NCI-H2029 treated with DMSO at 0.1 percent for 48 hours (cell line): ENCODE measurements at regions not wholly inside any gene's neighbourhood (a gene's known extent, or its start where the extent isn't known, plus 50 kb on each side); places are given as distances from the start of the nearest gene placed in this dataset.
"Not testable (repeated sequence)": the region's sequence is repeated elsewhere in the genome, so short reads cannot be mapped to it uniquely, and the experiment has no call there.

ENCODE experiments used
- DNase-seq: peaks from one replicate; lab custom pipeline; 2025; lab: John Stamatoyannopoulos, UW

DNA sequence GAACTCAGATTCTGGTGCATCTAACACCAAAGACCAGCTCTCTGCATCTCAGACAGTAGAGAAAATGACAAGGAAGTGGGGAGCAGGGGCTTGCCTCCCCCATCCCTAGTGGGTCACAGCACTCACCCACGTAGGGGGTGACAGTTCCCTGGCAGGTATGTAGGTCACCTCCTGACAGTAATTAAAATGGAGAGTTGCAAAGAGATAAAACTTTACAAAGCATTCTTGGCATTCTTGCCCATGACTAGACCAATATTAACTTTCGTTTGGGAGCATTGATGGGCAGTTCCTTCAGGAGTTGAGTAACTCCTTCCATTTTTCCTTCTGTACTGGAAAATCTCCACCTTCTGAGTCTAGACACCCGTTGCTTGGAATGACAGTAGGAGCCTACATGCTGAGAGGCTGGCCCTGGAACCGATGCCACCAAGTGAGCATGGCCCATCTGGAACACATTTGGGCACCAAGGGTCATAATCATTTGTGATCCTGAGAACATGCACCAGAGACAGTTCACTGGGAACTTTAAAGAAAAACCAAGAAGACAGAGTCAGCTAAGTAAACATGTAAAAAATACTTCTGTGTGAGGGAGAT is 81.5 kb upstream of the MSX2 start:
- no peak for DNase-seq

DNA sequence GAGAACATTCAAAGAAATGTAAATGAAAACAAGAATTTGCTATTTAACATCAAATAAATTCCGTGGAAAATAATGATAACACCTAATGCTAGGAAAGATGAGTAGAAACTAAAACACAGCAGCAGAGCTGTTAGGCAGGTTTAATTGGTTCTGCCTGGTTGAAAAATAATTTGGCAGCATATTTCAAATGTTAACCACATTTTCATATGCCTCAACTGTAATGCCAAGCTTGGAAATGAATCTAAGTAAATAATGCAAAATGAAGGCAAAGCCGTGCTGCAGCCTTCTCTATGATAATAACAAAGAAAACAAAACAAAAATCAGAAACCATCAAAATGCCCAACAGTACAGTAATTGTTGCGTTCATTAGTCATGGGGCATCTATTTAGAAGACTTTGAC is 79.9 kb upstream of the MSX2 start:
- no peak for DNase-seq

DNA sequence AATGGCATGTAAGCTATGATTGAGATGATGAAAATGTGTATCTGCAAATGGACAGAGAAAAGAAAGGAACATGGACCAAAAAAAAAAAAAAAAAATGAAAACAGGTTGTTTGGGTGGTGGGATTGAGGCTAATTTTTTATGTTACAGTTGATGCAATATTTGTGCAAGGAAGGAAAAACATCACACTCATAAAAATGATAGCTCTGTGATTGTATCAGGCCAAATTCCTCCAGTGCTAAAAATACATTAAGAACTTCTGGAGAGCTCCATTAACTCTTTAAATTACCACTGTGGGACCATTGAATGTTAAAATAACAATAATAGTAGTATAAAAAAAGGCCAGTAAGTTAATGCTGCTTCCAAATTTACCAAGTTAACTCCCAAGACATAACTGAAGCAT is 79.5 kb upstream of the MSX2 start:
- no peak for DNase-seq

DNA sequence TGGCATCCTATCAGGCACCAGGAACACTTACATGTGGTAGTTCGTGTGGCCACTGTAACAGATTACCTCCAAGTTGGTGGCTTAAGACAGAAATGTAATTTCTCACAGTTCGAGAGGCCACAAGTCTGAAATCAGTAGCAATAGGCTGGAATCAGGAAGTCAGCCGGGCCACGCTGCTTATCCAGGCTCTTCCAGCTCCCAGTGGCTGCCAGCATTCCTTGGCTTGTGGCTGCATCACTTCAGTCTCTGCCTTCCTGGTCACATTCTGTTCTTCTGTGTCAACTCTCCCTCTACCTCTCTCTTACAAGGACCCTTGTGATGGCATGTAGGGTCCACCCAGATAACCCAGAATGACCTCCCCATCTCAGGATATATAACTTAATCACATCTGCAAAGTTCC is 78.7 kb upstream of the MSX2 start:
- DNase-seq, result no peak

DNA sequence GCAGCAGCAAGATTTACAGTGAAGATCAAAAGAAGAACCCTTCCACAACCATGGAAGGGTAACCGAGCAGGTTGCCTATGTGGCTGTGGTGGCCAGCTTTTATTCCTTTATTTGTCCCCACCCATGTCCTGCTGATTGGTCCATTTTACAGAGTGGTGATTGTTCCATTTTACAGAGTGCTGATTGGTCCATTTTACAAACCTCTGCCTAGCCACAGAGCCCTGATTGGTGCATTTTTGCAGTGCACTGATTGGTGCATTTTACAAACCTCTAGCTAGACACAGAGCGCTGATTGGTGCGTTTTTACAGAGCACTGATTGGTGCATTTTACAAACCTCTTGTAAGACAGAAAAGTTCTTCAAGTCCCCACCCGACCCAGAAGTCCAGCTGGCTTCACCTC is 75.8 kb upstream of the MSX2 start:
- not testable (repeated sequence) for DNase-seq

DNA sequence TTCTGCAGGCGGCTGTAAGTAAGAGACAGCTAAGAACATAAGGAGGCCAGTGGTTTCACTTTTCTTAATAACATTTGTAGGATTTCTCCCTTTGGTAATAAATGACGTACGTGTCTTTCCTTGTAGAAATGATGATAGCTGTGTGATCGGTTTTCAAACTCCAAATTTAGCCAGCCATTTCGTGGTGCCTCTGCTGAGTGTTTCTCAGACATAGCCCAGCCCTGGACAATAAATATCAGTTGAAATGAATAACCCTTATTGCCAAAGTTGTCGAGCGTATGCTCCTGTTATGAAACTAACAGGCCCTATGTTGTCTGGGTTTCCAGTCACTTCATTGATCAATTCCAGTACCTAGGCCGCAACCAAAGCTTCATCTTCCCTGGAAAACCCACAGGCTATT is 75.0 kb upstream of the MSX2 start:
- DNase-seq, result no peak

DNA sequence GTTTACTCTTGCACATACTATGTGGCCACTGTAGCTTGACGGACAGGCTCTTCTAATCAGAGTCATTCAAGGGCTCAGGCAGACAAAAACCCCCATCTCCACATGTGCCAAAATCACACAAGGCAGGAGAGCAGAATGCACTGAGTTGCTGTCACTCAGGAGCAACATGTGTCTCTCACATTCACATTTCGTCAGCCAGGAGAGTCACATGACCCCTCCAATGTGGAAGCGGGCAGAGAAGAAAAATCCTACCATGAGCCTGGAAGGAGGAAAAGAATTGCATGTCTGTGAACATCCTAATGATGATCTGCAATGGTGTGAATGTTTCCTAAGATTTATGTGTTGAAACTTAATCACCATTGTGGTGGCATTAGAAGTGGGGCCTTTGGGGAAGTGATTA is 69.9 kb upstream of the MSX2 start:
- DNase-seq, result no peak

DNA sequence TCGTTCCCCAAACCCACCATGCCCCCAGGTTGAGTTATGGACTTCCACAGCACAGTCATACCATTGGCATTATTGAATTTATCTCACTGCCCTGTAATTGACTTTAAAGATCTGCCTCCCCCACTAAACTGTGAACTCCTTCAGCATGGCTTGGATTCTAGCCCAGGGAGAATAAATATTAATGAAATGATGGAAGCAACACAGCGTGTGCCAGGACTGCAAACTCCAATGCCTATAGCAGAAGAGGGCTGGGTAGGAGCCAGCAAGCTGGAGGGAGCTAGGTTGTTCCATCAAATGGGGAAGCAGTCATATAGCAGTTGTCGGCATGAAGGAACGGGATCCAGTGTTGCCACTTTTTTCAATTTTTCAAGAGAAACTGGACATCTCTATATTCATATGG is 69.0 kb upstream of the MSX2 start:
- DNase-seq, result no peak

DNA sequence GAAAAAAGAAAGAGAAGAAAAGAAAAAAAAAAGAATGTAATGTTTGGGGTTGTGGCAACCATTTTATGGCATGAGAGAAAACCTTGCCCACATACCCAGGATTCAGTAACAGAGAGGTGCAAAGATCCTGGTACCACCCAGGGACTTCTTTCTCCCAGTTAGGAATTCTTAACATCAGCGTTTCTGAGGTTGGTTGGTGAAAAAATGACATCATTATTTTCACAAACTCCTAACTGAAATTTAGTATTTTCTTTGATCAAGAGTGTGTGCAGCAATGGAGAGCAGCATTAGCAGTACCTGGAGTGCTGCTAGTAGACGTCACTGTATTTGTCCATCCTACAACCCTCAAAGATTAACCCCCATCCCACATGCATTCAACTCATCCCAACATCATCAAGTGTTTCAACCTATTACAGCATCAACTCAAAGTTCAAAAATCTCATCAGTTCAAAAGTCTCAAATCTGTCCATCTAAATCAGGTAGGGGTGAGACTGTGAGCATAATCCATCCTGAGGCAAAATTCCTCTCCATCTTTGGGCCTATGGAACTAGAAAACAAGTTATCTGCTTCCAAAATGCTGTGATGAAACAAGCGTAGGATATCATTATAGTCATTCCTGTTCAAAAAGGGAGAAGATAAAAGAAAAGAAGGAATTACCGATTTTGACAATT is 60.1 kb upstream of the MSX2 start:
- no peak for DNase-seq

DNA sequence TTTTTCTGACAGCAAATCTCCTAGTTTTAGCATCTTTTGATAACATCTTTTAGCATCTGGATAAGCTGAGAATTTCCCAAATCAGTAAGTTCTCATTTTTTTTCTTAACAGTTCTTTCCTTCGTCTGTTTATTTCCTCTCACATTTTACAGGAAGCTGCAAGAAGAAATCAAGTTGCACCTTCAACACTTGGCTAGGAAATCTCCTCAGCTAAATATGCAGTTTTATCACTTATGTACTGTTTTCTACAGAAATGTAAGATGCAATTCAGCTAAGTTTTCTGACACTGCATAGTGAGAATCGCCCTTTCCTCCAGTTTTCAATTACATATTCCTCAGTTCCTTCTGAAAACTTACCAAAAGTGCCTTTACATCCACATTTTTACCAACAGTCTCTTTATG is 59.0 kb upstream of the MSX2 start:
- no peak for DNase-seq

DNA sequence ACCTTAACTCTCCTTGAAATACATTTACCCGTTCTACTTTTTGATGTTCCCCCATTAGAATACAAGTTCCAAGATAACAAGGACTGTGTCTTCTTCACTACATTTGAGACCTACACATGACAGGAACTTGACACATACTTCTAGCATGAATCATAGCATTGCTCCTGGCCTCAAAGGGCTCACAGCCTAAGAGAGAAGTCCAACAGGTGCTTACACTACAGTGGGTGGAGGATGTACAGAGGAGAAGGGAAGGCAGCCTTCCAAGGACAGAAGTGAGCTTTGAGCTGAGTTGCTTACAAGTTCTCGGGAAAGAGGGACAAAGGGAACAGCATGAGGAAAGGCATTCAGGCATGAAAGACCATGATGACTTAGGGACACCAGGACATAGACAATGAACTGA is 56.9 kb upstream of the MSX2 start:
- no peak for DNase-seq

DNA sequence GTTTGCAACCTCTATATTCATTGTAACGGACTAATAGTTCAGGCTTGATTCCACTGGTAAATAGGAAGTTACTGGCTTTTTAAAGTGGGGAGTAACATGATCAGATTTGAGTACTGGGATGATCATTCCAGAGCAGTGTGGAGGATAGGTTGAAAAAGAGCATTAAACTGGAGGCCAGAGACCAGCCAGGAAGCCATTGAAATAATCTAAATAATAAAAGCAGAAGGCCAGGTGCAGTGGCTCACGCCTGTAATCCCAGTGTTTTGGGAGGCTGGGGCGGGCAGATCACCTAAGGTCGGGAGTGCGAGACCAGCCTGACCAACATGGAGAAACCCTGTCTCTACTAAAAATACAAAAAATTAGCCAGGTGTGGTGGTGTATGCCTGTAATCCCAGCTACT is 56.0 kb upstream of the MSX2 start:
- no peak for DNase-seq
